ENCODE measurements at regions not wholly inside any gene's neighbourhood (a gene's known extent, or its start where the extent isn't known, plus 50 kb on each side); places are given as distances from the start of the nearest gene placed in this dataset.

DNA sequence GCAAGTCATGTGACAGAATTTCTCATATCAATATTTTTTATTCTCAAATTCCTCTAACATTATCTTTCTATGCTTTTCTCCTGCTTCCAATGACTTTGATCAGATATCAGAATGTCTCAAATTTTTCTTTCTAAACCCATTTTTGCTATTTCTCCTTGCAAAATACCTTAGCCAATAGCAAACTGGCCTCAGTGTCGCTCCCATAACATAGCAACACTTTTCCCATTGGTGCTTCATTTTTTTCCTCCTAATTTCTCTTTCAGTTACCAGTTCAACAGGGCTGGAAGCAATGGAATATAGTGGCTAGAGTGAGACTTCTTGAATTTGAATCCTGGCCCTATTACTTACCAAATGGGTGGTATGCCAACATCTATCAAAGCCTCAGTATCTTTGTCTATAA lies 1091.6 kb downstream of the C4orf33 start:
- TF ChIP-seq EZH2 (IDR thresholded peaks at IDR 0.05; ENCODE audit: borderline replicate concordance, low read depth, low read length, poor library complexity, severe bottlenecking) = no peak
- no peak for TF ChIP-seq CTCF (conservative IDR thresholded peaks at IDR 0.05; ENCODE audit: low read depth, low read length)

Measured in A673 (cell line).